Epithelial cell of proximal tubule (primary cell): ENCODE measurements at regions not wholly inside any gene's neighbourhood (a gene's known extent, or its start where the extent isn't known, plus 50 kb on each side); places are given as distances from the start of the nearest gene placed in this dataset.

Experiments used
- DNase-seq: peaks from one replicate; pipeline ENCODE4 v3.0.0-alpha.2; 2011; ENCODE audit warnings: low read depth
- H3K4me3 ChIP-seq: 2 replicates; pipeline ENCODE4 v1.5.1; 2011; ENCODE audit warnings: low read depth, mild to moderate bottlenecking, low read length
- TF ChIP-seq, protein P1 (sequence below): conservative IDR thresholded peaks from 2 replicates; pipeline ENCODE4 v1.5.1; 2012; ENCODE audit warnings: low read depth, mild to moderate bottlenecking, low read length

DNA sequence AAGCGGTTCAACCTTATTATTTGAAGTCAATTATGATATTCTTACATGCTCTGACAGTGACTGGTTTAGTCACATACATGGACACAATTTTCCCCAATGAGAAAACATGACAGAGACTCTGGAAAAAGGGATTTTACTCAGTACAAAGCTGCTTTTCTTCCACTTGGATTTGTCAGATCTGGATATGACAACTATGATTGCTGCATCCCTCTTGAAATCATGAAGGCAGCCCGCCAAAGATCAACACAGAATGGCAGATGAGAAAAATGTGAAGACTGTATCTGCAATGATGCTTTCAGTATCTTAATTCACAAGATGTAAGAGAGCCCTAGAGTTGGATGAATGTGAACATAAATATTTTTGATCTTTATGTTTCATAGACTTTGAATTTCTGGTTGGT, 439.6 kb downstream of the CDH8 start:
- TF ChIP-seq, protein P1, sequence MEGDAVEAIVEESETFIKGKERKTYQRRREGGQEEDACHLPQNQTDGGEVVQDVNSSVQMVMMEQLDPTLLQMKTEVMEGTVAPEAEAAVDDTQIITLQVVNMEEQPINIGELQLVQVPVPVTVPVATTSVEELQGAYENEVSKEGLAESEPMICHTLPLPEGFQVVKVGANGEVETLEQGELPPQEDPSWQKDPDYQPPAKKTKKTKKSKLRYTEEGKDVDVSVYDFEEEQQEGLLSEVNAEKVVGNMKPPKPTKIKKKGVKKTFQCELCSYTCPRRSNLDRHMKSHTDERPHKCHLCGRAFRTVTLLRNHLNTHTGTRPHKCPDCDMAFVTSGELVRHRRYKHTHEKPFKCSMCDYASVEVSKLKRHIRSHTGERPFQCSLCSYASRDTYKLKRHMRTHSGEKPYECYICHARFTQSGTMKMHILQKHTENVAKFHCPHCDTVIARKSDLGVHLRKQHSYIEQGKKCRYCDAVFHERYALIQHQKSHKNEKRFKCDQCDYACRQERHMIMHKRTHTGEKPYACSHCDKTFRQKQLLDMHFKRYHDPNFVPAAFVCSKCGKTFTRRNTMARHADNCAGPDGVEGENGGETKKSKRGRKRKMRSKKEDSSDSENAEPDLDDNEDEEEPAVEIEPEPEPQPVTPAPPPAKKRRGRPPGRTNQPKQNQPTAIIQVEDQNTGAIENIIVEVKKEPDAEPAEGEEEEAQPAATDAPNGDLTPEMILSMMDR, result no peak
- no peak overlapping the region for H3K4me3 ChIP-seq
- no peak for DNase-seq

DNA sequence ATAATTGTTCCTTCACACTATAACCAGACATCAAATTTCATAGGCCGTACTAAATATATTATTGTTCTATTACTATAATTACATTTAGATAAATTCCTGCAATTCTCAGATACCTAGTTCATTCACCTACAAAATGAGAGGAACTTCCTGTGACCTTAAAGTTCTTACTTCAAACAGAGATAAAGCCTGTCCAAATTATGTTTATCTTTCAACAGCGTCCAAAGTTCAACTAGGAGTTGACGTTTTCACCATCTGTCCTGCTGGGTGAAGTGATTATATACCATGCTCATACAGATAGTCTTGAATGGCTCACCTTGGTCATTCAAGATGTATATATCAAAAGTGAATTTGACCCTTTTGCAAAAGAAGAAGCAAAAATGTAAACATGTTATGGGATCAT, 440.6 kb downstream of the CDH8 start:
- no peak overlapping the region for H3K4me3 ChIP-seq
- TF ChIP-seq, protein P1, result no peak
- DNase-seq, result no peak

DNA sequence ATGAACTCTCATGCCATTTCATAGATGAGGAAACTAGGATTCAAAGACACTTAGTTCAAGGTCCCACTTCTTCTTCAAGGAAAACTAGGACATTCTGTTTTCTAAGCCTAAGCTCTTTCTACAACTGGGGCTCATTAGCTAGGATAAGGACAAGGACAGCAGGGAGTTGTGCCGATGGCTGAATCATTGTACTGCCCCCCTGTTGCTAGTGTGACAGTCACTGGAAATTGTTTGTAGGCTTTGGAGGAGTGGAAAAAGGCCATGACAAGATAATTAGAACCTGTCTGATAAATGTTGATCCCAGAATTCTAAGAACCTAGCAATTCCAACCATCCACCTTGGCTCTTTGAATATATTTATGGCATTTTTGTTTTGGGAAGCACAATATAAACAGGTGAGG, 445.7 kb downstream of the CDH8 start:
- DNase-seq, result no peak
- TF ChIP-seq, protein P1, result no peak
- no peak overlapping the region for H3K4me3 ChIP-seq

DNA sequence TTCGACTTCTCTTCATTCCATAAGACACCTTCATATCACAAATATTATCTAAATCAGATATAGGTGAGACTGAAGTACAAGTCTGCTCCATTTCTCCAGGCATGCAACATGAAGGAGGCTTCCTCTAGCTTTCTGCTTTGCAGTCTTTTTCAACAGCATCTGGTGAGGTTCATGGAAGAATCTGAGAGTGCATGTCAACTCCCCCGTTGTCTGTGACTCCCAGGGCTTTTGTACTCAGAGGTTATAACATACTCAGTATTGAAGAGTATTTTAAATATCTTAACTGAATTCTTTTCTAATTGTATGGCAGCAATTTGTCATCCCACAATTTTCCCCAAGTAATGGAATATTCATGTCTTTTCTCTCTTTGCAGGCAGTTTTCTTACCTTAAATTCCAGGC, 448.7 kb downstream of the CDH8 start:
- no peak overlapping the region for H3K4me3 ChIP-seq
- no peak for DNase-seq
- TF ChIP-seq, protein P1, result no peak

DNA sequence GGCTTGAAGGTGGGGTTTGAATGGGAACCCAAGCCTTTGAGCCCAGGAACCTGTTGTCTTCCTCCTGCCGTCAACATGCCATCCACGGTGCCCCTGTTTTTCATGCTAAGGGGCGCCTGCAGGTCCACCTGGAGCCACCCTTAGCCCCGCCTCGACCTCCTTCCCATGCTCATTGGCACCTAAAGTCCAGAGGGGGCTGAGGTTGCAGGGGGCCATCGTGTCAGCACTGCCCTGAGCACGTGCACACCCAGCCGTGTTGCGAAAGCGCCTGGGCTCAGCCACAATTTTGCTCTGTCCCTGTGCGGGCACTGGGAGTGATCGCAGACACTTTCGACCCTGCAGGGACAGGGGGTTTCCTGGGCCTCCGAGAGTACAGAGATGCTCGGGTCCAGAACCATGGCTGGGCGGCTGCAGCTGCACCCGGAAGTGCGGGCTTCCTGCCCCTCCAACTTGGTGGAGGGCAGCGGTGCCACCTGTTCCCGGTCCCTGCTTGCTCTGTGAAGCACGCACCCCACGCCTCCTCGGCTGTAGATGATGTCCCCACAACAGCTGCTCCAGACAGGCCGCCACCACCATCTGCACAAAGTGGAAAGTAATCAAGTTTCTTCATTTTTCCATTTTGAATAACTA, 454.7 kb downstream of the CDH8 start:
- H3K4me3 ChIP-seq, result no peak overlapping the region
- TF ChIP-seq, protein P1, result no peak
- no peak for DNase-seq

DNA sequence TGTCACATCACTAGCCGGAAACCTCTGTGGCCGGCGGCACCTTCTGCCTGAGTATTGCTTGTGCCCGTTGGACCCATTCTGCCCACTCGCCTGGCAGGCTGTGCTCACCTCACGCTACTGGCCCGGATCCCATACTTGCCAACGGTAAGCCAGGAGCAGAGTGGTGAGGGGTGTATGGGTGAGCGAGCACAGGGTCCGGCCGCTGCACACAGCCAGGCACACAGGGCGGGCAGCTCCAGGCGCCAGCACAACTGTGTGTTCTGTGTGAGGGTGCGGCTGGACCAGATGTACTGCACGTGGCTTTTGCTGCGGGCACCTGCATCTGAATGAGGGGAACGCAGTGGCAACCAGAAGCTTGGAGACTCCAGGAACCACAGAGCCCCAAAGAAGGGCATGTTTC, 455.7 kb downstream of the CDH8 start:
- H3K4me3 ChIP-seq, result no peak overlapping the region
- TF ChIP-seq, protein P1, result no peak
- no peak for DNase-seq

DNA sequence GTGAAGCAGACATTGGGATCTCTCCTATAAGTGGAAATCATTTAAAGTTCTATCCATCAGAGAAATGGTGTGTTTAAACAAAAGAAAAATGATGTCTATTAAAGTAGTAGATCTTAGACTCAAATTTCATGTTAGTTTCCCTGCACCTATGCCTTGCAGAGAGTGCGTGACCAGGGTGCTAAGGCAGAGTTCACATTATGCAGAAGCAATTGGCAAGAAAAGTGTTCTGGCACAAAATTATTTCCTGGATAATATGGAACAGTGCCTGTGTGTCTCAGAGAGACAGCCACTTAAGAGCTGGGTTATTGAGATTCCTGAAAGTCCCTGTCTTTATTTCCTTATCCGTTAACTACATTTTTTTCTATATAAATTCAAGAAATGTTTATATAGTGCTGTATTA, 457.0 kb downstream of the CDH8 start:
- DNase-seq, result no peak
- TF ChIP-seq, protein P1, result no peak
- no peak overlapping the region for H3K4me3 ChIP-seq
